Neural cell (in vitro differentiated cells): ENCODE measurements at regions not wholly inside any gene's neighbourhood (a gene's known extent, or its start where the extent isn't known, plus 50 kb on each side); places are given as distances from the start of the nearest gene placed in this dataset.

ENCODE experiments used
- CTCF ChIP-seq: fragments of 450-650 bp; IDR thresholded peaks from 2 replicates; pipeline ENCODE4 v1.5.1; 2014; ENCODE audit warnings: antibody characterized with exemption, mild to moderate bottlenecking, moderate library complexity; ENCODE audit not compliant: poor library complexity, severe bottlenecking
- EZH2 ChIP-seq: fragments of 200-600, 300-800 bp; shearing (Covaris generic), sonication (generic); IDR thresholded peaks from 2 replicates; pipeline ENCODE4 v1.6.1; 2014; ENCODE audit warnings: antibody characterized with exemption, low read length, borderline replicate concordance, mild to moderate bottlenecking; ENCODE audit not compliant: insufficient read depth, poor library complexity, severe bottlenecking
- MXI1 ChIP-seq: fragments of 450-650 bp; conservative IDR thresholded peaks from 2 replicates; pipeline ENCODE4 v1.6.1; 2014; ENCODE audit warnings: antibody characterized with exemption, mild to moderate bottlenecking; ENCODE audit not compliant: poor library complexity, severe bottlenecking
- SMC3 ChIP-seq: fragments of 450-650 bp; conservative IDR thresholded peaks from 2 replicates; pipeline ENCODE4 v1.6.1; 2014; ENCODE audit warnings: antibody characterized with exemption, mild to moderate bottlenecking, moderate library complexity; ENCODE audit not compliant: poor library complexity
- TAF1 ChIP-seq: IDR thresholded peaks from 2 replicates; pipeline ENCODE4 v1.6.1; 2012; ENCODE audit warnings: low read depth

- TF ChIP-seq MXI1 = no peak
- no peak for TF ChIP-seq SMC3
- TF ChIP-seq CTCF = no peak
- no peak for TF ChIP-seq EZH2
- TF ChIP-seq TAF1 = no peak
Observed at GRCh38 chr9:91090130-91090410, 271.6 kb downstream of the AUH start.
